OCI-LY3 (cell line): ENCODE measurements at regions not wholly inside any gene's neighbourhood (a gene's known extent, or its start where the extent isn't known, plus 50 kb on each side); places are given as distances from the start of the nearest gene placed in this dataset.

ENCODE experiments used
- H2AFZ ChIP-seq: fragments of 200-600, 300-600 bp; shearing (Covaris generic); 2 replicates; pipeline ENCODE4 v1.6.0; 2014; ENCODE audit warnings: antibody characterized with exemption, low read depth, low read length
- H3K27ac ChIP-seq: fragments of 200-600, 300-600 bp; sonication (generic); 2 replicates; pipeline ENCODE4 v1.5.1; 2014; ENCODE audit warnings: mild to moderate bottlenecking, low read length, moderate library complexity, mixed read lengths
- H3K27me3 ChIP-seq: fragments of 200-600, 300-600 bp; sonication (generic); 2 replicates; pipeline ENCODE4 v1.6.1; 2014; ENCODE audit warnings: low read depth, low read length, mixed read lengths
- H3K36me3 ChIP-seq: fragments of 200-600, 300-600 bp; sonication (generic); replicated peaks from 2 replicates; pipeline ENCODE3; 2014; ENCODE audit warnings: low read depth, low read length, mixed read lengths
- H3K4me1 ChIP-seq: fragments of 300-600, 200-600 bp; sonication (generic); 2 replicates; pipeline ENCODE4 v1.6.1; 2014; ENCODE audit warnings: low read length, mixed read lengths
- H3K4me2 ChIP-seq: fragments of 200-600, 300-600 bp; sonication (generic); 2 replicates; pipeline ENCODE4 v1.6.1; 2014; ENCODE audit warnings: low read length, mixed read lengths
- H3K4me3 ChIP-seq: fragments of 300-600, 200-600 bp; sonication (generic); 2 replicates; pipeline ENCODE4 v1.5.1; 2014; ENCODE audit warnings: antibody characterized with exemption, mild to moderate bottlenecking, low read length, moderate library complexity
- H3K79me2 ChIP-seq: fragments of 300-600, 200-600 bp; shearing (Covaris generic); 2 replicates; pipeline ENCODE4 v1.6.1; 2014; ENCODE audit warnings: mild to moderate bottlenecking, low read length, mixed read lengths
- H3K9ac ChIP-seq: fragments of 300-600, 200-600 bp; shearing (Covaris generic); 2 replicates; pipeline ENCODE4 v1.6.0; 2014; ENCODE audit warnings: mild to moderate bottlenecking, low read length, moderate library complexity
- H3K9me3 ChIP-seq: fragments of 200-600, 300-600 bp; shearing (Covaris generic); 2 replicates; pipeline ENCODE4 v1.6.1; 2014; ENCODE audit warnings: low read length, mixed read lengths; ENCODE audit not compliant: insufficient read depth
- H4K20me1 ChIP-seq: fragments of 200-600, 300-600 bp; sonication (generic); 2 replicates; pipeline ENCODE4 v1.6.1; 2016; ENCODE audit warnings: low read length, mixed read lengths; ENCODE audit not compliant: insufficient read depth
- EZH2phosphoT487 ChIP-seq: fragments of 200-600 bp; shearing (Covaris generic); IDR thresholded peaks from 2 replicates; pipeline ENCODE4 v1.6.1; 2018; ENCODE audit warnings: antibody characterized with exemption, mixed run types, low read depth
- TF ChIP-seq, protein P1 (sequence below): fragments of 200-600, 300-600 bp; sonication (generic); IDR thresholded peaks from 2 replicates; pipeline ENCODE4 v1.5.1; 2014; ENCODE audit warnings: antibody characterized with exemption, low read length, low read depth

DNA sequence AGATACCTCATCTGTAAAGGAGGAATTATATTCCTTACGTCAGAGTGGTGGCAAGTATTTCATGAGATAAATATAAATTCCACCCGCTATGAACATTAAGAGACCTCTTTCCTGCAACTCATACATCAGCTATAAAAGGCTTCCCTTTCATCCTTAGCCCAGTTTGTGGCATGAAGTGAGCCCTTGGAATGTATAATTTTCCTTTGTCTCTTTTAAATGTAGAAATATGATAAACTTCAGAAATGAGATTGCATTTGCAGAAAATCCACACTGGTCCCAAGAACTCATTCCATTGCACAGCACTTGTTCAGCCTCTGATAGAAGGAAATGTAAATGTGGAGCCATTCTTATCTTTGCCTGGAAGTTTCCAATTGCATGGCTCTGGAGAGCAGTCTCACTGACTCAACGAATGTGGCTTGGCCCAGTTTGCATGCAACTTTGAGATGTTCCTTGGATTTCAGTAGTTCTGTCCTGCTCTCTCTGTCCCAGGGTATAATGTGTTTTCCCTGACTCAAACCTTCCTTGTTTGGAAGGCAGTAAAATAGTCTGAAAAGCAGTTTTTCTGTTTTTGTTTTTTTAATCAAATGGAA lies 746.4 kb downstream of the CDH11 start:
- Histone ChIP-seq H3K4me1 (no peaks in the 10 kb centered on the region), H3K27me3 (no peaks in the 10 kb centered on the region), H3K27ac (no peak overlapping the region), H3K79me2 (no peaks in the 10 kb centered on the region), H2AFZ (no peak overlapping the region), H3K4me3 (no peak overlapping the region), H3K9me3 (no peaks in the 10 kb centered on the region), H4K20me1 (no peaks in the 10 kb centered on the region), H3K9ac (no peak overlapping the region), H3K36me3 (no peaks in the 10 kb centered on the region), H3K4me2 (no peak overlapping the region)
- TF ChIP-seq, protein P1, sequence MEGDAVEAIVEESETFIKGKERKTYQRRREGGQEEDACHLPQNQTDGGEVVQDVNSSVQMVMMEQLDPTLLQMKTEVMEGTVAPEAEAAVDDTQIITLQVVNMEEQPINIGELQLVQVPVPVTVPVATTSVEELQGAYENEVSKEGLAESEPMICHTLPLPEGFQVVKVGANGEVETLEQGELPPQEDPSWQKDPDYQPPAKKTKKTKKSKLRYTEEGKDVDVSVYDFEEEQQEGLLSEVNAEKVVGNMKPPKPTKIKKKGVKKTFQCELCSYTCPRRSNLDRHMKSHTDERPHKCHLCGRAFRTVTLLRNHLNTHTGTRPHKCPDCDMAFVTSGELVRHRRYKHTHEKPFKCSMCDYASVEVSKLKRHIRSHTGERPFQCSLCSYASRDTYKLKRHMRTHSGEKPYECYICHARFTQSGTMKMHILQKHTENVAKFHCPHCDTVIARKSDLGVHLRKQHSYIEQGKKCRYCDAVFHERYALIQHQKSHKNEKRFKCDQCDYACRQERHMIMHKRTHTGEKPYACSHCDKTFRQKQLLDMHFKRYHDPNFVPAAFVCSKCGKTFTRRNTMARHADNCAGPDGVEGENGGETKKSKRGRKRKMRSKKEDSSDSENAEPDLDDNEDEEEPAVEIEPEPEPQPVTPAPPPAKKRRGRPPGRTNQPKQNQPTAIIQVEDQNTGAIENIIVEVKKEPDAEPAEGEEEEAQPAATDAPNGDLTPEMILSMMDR, result no peak
- no peak for TF ChIP-seq EZH2phosphoT487

DNA sequence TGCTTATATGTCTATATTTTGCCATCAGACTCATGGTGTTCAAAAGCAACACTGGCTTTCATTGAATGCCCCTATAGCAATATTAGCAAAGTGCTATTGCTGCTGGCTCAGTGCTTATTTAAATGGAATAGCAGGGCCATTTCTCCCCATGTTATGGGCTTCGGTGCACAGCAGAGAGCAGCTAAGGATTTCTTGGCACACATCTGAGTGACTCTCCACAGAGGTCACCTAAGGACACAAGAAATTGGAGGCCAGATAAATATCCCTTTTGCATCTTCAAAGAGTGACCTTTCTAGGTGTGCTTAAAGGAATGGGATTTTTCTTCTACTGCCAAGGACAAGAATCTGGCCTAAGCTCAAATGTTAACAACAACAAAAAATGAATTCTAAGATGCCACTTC lies 751.8 kb downstream of the CDH11 start:
- Histone ChIP-seq H3K4me3 (no peak overlapping the region), H4K20me1 (no peaks in the 10 kb centered on the region), H3K9me3 (no peaks in the 10 kb centered on the region), H3K36me3 (no peaks in the 10 kb centered on the region), H3K4me1 (no peaks in the 10 kb centered on the region), H3K4me2 (no peak overlapping the region), H2AFZ (no peak overlapping the region), H3K9ac (no peak overlapping the region), H3K27ac (no peak overlapping the region), H3K27me3 (no peaks in the 10 kb centered on the region), H3K79me2 (no peaks in the 10 kb centered on the region)
- no peak for TF ChIP-seq EZH2phosphoT487
- TF ChIP-seq, protein P1, result no peak

DNA sequence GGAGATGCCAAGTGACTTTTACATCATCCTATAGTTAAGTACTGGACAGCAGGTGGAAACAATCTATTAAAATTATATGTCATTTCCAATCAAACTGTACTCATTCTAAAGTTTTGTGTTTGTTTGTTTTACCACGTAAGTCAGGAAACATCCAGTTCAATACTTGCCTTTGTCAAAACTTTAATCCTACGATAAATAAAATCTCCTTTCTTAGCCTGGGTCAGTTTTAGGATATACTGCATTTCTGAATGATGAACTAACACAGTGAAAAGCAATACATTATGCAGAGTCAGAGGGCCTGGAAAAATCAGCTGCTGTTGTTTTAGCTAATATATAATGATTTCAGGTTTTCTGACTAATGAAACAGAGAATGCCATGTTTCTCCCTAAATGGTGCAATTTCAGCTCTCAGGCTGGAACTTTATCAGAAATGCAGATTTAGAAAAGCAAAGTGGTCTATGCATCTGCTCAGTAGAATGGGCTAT lies 756.4 kb downstream of the CDH11 start:
- Histone ChIP-seq H3K27ac (no peak overlapping the region), H2AFZ (no peak overlapping the region), H3K4me3 (no peak overlapping the region), H3K27me3 (no peaks in the 10 kb centered on the region), H3K79me2 (no peaks in the 10 kb centered on the region), H3K9ac (no peak overlapping the region), H3K36me3 (no peaks in the 10 kb centered on the region), H3K4me2 (no peak overlapping the region), H4K20me1 (no peaks in the 10 kb centered on the region), H3K9me3 (no peaks in the 10 kb centered on the region), H3K4me1 (no peaks in the 10 kb centered on the region)
- no peak for TF ChIP-seq EZH2phosphoT487
- TF ChIP-seq, protein P1, result no peak

DNA sequence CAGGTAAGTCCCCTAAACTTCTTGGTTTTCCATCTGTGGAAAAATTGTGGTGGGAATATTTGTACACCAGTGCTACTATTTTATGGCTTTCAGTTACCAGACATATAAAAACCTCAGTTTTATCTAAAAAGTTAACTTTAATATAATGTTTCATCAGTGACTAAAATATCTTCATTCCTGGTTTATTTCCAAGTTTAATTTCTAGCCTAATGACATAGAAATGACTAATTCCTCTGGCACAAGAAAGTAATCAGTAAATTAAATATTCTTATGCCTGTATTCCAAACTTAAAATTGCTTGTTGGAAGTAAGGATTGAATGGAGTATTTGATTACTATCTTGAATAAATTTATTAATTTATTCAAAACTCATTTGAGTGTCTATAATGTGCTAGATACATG lies 757.0 kb downstream of the CDH11 start:
- Histone ChIP-seq H3K4me3 (no peak overlapping the region), H3K4me1 (no peaks in the 10 kb centered on the region), H3K9ac (no peak overlapping the region), H3K27ac (no peak overlapping the region), H3K36me3 (no peaks in the 10 kb centered on the region), H2AFZ (no peak overlapping the region), H3K9me3 (no peaks in the 10 kb centered on the region), H4K20me1 (no peaks in the 10 kb centered on the region), H3K27me3 (no peaks in the 10 kb centered on the region), H3K4me2 (no peak overlapping the region), H3K79me2 (no peaks in the 10 kb centered on the region)
- TF ChIP-seq, protein P1, result no peak
- no peak for TF ChIP-seq EZH2phosphoT487
